ENCODE measurements at regions not wholly inside any gene's neighbourhood (a gene's known extent, or its start where the extent isn't known, plus 50 kb on each side); places are given as distances from the start of the nearest gene placed in this dataset.

DNA sequence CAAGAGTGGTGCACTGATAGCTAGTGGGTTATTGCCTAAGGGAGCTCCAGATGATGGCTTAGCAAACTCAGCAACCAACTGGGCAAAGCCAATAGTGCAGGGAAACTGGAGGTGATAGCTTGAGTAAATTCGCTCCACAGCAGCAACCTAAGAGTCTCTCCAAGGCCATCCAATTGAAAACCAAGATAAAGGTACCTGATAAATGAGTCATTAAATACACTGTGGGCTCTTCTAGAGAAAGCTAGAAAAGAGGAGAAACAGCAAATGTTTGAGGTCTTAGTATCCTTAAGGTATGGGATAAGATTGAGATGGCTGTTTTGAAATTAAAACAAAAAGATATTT, 197.8 kb upstream of the ERBB4 start:
- TF ChIP-seq, protein P1, sequence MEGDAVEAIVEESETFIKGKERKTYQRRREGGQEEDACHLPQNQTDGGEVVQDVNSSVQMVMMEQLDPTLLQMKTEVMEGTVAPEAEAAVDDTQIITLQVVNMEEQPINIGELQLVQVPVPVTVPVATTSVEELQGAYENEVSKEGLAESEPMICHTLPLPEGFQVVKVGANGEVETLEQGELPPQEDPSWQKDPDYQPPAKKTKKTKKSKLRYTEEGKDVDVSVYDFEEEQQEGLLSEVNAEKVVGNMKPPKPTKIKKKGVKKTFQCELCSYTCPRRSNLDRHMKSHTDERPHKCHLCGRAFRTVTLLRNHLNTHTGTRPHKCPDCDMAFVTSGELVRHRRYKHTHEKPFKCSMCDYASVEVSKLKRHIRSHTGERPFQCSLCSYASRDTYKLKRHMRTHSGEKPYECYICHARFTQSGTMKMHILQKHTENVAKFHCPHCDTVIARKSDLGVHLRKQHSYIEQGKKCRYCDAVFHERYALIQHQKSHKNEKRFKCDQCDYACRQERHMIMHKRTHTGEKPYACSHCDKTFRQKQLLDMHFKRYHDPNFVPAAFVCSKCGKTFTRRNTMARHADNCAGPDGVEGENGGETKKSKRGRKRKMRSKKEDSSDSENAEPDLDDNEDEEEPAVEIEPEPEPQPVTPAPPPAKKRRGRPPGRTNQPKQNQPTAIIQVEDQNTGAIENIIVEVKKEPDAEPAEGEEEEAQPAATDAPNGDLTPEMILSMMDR (IDR thresholded peaks at IDR 0.05; ENCODE audit: low read depth, low read length) = no peak
- no peak for TF ChIP-seq EZH2phosphoT487 (IDR thresholded peaks at IDR 0.05; ENCODE audit: low read depth)

Measured in OCI-LY3 (cell line).